Transverse colon (tissue), 4 donors: ENCODE measurements at regions not wholly inside any gene's neighbourhood (a gene's known extent, or its start where the extent isn't known, plus 50 kb on each side); places are given as distances from the start of the nearest gene placed in this dataset.

Experiments used
- DNase-seq: peaks from one replicate; pipeline ENCODE4 v3.0.0-alpha.2; 2019
- H3K27ac ChIP-seq, 4 donors: fragments of 200-600 bp; sonication (generic); 2 replicates each; pipeline ENCODE4 v1.5.1; 2016 to 2018; ENCODE audit warnings: inconsistent platforms in 4 of 4
- H3K27me3 ChIP-seq: fragments of 200-600 bp; sonication (generic); 2 replicates; pipeline ENCODE4 v1.5.1; 2017; ENCODE audit warnings: inconsistent platforms
- H3K36me3 ChIP-seq, 4 donors: fragments of 200-600 bp; sonication (generic); 2 replicates each; pipeline ENCODE4 v1.5.1; 2017 to 2019; ENCODE audit warnings: inconsistent platforms in 4 of 4
- H3K4me1 ChIP-seq, 4 donors: fragments of 200-600 bp; sonication (generic); 2 replicates each; pipeline ENCODE4 v1.5.1; 2017 to 2020; ENCODE audit warnings: inconsistent platforms in 4 of 4
- H3K4me3 ChIP-seq, 4 donors: fragments of 200-600 bp; sonication (generic); 1 replicate in 1 of 4; 2 replicates in 3 of 4; pipeline versions ENCODE4 v1.5.1 to v1.6.1; 2017 to 2019; ENCODE audit warnings: inconsistent platforms in 4 of 4
- H3K9me3 ChIP-seq, 2 donors: fragments of 200-600 bp; sonication (generic); 2 replicates each; pipeline ENCODE4 v1.5.1; 2017 to 2019; ENCODE audit warnings: inconsistent platforms in 2 of 2
- EP300 ChIP-seq: sonication (generic); formaldehyde crosslinking; IDR thresholded peaks from one replicate; pipeline ENCODE4 v1.6.1; 2017; ENCODE audit warnings: antibody characterized with exemption, low read depth
- POLR2A ChIP-seq: fragments of 450-650 bp; IDR thresholded peaks from one replicate; pipeline ENCODE4 v1.6.1; 2016; ENCODE audit warnings: antibody characterized with exemption, mild to moderate bottlenecking, moderate library complexity
- POLR2AphosphoS5 ChIP-seq, 3 donors: sonication (generic); formaldehyde crosslinking; IDR thresholded peaks; one replicate each; pipeline ENCODE4 v1.6.1; 2016; ENCODE audit warnings: antibody characterized with exemption in 3 of 3
- WGBS, 2 donors: methylation state at CpG; one replicate each; pipeline ENCODE4 v1.1.5; 2018; ENCODE audit warnings: low coverage in 1 of 2; 5-methylcytosine and 5-hydroxymethylcytosine counted together
- in situ Hi-C, 4 donors: fragments of 200-750 bp; cut with MboI; loops; one replicate each; pipeline versions ENCODE4 v1.15.0 to v1.15.1; 2017; ENCODE audit warnings: low sequenced_read_pairs in 3 of 4, low pct_ligation_motif_present in 1 of 4, low pct_unique_long_range_greater_than_20kb in 1 of 4
- intact Hi-C: fragments of 100-400 bp; cut with DNase I; formaldehyde crosslinking; loops from one replicate; pipeline ENCODE4 v1.15.1; 2023; ENCODE audit warnings: low total_unique reads
- TF ChIP-seq, protein P1 (sequence below), 5 experiments: fragments of 200-600 bp in 3 of 5; fragments of 450-650 bp in 2 of 5; sonication (generic) in 3 of 5; IDR thresholded peaks; 1 replicate in 2 of 5; 2 replicates in 3 of 5; pipeline ENCODE4 v1.5.1; 2016 to 2017; ENCODE audit warnings: antibody characterized with exemption in 5 of 5, inconsistent platforms in 3 of 5, mild to moderate bottlenecking in 2 of 5, moderate library complexity in 1 of 5

- TF ChIP-seq, protein P1, sequence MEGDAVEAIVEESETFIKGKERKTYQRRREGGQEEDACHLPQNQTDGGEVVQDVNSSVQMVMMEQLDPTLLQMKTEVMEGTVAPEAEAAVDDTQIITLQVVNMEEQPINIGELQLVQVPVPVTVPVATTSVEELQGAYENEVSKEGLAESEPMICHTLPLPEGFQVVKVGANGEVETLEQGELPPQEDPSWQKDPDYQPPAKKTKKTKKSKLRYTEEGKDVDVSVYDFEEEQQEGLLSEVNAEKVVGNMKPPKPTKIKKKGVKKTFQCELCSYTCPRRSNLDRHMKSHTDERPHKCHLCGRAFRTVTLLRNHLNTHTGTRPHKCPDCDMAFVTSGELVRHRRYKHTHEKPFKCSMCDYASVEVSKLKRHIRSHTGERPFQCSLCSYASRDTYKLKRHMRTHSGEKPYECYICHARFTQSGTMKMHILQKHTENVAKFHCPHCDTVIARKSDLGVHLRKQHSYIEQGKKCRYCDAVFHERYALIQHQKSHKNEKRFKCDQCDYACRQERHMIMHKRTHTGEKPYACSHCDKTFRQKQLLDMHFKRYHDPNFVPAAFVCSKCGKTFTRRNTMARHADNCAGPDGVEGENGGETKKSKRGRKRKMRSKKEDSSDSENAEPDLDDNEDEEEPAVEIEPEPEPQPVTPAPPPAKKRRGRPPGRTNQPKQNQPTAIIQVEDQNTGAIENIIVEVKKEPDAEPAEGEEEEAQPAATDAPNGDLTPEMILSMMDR (IDR thresholded peaks at IDR 0.05): no peak
- no peak for TF ChIP-seq POLR2A
- TF ChIP-seq POLR2AphosphoS5 (IDR thresholded peaks at IDR 0.05): no peak
- TF ChIP-seq EP300: no peak
- Histone ChIP-seq H3K9me3 (no peaks in the 10 kb centered on the region), H3K27me3 (no peaks in the 10 kb centered on the region), H3K27ac (no peak overlapping the region), H3K36me3 (no peaks in the 10 kb centered on the region), H3K4me1 (no peaks in the 10 kb centered on the region), H3K4me3 (no peak overlapping the region)
- in situ Hi-C loops: no loop called here
- WGBS, 2 donors: 79 to 88% methylated on average over 2 of the region's 2 CpGs
- DNase-seq: no peak
- intact Hi-C loops: no loop called here
Measured at GRCh38 chr6:115634131-115634530, 426.6 kb downstream of the FRK start.

- TF ChIP-seq POLR2A: no peak
- TF ChIP-seq EP300: no peak
- TF ChIP-seq, protein P1 (IDR thresholded peaks at IDR 0.05): no peak
- TF ChIP-seq POLR2AphosphoS5 (IDR thresholded peaks at IDR 0.05): no peak
- in situ Hi-C loops (no loop called here), intact Hi-C loops (no loop called here)
- H3K4me1 ChIP-seq: no peaks in the 10 kb centered on the region
- H3K4me3 ChIP-seq: no peak overlapping the region
- DNase-seq: no peak
- H3K27me3 ChIP-seq: no peaks in the 10 kb centered on the region
- no peaks in the 10 kb centered on the region for H3K36me3 ChIP-seq
- no peaks in the 10 kb centered on the region for H3K9me3 ChIP-seq
- H3K27ac ChIP-seq: no peak overlapping the region
Measured at GRCh38 chr6:115631028-115631427, 429.7 kb downstream of the FRK start.

- no peak overlapping the region for H3K27ac ChIP-seq
- no peaks in the 10 kb centered on the region for H3K4me1 ChIP-seq
- DNase-seq: no peak
- WGBS, 2 donors: 80 to 83% methylated on average over 4 of the region's 4 CpGs
- H3K27me3 ChIP-seq: no peaks in the 10 kb centered on the region
- intact Hi-C loops: no loop called here
- TF ChIP-seq EP300 (no peak), POLR2AphosphoS5 (IDR thresholded peaks at IDR 0.05) (no peak), POLR2A (no peak)
- TF ChIP-seq, protein P1 (IDR thresholded peaks at IDR 0.05): no peak
- in situ Hi-C loops: no loop called here
- no peaks in the 10 kb centered on the region for H3K9me3 ChIP-seq
- H3K4me3 ChIP-seq: no peak overlapping the region
- no peaks in the 10 kb centered on the region for H3K36me3 ChIP-seq
Measured at GRCh38 chr6:115630424-115631024, 430.2 kb downstream of the FRK start.

GRCh38 chr6:115629415-115629814, 431.3 kb downstream of the FRK start:
- Histone ChIP-seq H3K27me3 (no peaks in the 10 kb centered on the region), H3K27ac (no peak overlapping the region), H3K4me3 (no peak overlapping the region), H3K36me3 (no peaks in the 10 kb centered on the region), H3K9me3 (no peaks in the 10 kb centered on the region), H3K4me1 (no peaks in the 10 kb centered on the region)
- intact Hi-C loops (no loop called here), in situ Hi-C loops (no loop called here)
- WGBS, 2 donors: 33 to 63% methylated on average over 1 to 2 of the region's 2 CpGs
- DNase-seq: no peak
- TF ChIP-seq POLR2AphosphoS5 (IDR thresholded peaks at IDR 0.05): no peak
- no peak for TF ChIP-seq POLR2A
- TF ChIP-seq EP300: no peak
- TF ChIP-seq, protein P1 (IDR thresholded peaks at IDR 0.05): no peak
